M059J (cell line): ENCODE measurements at regions not wholly inside any gene's neighbourhood (a gene's known extent, or its start where the extent isn't known, plus 50 kb on each side); places are given as distances from the start of the nearest gene placed in this dataset.
"Not testable (repeated sequence)": the region's sequence is repeated elsewhere in the genome, so short reads cannot be mapped to it uniquely, and the experiment has no call there.

Experiments
- DNase-seq: peaks from one replicate; pipeline ENCODE4 v3.0.0-alpha.2; 2012; ENCODE audit warnings: low read depth

DNA sequence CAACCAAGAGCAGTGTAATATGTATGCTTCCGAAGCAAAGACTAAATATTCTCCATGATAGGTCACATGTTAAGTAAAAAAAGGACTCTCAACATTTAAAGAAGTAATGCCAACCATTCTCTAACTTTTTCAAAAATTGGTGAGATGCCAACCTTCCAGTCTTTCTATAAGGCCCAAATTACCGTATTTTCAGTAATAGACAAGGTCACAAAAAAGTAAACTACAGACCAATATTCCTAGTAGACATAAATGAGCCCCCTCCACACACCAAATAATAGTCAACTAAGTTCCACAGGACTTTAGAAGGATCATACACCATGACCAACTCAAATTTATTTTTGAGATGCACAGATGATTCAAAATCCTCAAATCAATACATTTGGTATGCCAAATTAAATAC, 867.4 kb downstream of the TMEM121 start:
- no peak for DNase-seq

DNA sequence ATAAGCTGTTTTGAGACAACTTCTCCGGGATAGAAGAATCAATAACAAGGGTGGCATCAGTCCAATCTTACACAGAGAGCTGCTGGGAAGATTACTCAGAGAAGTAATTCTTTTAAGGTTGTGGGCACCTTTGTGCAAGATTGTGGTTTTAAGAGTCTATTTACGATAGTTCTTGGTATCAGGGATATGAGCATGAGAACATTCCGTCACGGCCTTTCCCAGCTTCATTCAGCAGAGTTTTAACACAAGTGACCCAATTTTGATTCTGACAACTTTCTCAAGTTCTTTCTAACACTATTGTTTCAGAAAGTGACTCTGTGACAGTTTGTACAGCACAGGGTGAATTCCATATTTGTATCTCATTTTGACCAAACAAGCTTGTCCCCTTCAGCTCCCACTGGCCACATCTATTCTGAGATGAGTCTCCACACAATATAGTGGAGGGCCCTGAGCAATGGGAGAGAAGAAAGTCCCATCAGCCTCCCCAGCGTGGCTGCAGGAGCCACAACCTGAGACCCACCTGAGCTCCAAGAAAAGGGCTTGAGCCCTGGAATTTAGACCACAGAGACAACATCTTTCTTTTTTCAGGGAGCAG, 869.2 kb downstream of the TMEM121 start:
- DNase-seq: no peak

DNA sequence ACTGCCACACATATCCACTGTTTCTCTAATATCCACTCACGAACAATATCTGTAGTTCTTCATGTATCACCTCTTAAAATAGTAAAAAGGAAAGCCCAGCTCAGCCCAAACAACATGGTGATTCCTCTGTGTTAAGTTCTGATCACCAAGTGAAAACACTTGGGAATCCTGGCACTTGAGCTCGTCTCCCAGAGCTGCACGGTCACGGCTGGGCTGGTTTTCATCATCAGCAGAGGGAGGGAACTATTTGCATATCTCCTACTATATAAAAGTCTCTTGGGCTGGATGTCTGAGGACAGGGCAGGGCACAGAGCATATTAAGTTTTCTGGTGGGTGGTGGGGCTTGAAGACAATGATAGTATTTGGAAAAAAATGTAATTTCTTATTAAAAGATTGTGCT, 870.6 kb downstream of the TMEM121 start:
- DNase-seq: no peak

DNA sequence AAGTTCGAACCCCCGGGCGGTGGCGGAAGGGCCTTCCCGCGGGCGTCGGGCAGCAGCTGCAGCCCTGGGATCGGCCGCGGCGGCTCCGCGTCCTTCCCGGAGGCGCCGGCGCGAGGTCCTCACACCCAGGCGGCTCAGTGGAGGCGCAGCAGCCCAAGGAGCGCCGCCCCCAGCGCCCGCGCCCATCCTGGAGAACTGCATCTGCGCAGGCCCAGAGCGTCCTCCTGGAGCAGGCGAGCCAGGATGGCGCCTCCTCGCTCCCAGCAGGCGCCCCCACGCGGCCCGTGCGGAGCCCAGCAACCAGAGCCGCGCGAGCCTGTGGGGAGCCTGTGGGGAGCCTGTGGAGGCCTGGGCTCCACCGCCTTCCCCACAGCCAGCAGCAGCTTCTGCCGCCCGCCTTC, 872.5 kb downstream of the TMEM121 start:
- DNase-seq: not testable (repeated sequence)

DNA sequence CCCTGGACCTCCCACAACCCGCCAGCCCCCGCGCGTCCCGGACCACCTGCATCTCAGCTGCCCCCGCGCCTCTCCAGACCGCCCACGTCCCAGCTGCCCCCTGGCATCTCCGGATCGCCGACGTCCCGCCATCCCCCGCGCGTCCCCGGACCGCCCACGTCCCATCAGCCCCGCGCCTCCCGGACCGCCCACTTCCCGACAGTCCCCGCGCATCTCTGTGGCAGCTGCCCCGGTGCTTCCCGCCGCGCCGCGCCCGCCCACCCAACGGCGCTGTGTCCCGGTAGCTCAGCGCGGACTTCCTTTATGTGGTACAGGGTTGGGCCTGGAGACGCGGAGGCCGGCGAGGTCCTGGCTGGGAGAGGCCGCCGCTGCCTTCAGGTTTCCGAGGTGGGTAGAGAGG, 874.9 kb downstream of the TMEM121 start:
- not testable (repeated sequence) for DNase-seq

DNA sequence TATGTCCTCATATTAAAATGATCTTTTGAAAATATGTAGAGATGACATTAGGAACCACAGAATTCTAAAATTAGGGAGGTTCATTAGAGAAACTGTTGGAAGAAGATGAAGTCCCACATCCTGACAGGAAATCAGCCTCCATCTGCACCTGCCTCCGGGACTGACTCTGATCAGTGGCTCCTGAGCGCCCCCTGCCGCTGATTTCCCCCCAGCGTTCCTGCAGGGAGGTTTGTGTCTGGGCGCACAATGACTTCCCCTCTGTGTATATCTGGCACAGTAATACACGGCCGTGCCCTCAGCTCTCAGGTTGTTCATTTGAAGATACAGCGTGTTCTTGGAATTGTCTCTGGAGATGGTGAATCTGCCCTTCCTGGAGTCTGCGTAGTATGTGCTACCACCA, 883.8 kb downstream of the TMEM121 start:
- DNase-seq: not testable (repeated sequence)

DNA sequence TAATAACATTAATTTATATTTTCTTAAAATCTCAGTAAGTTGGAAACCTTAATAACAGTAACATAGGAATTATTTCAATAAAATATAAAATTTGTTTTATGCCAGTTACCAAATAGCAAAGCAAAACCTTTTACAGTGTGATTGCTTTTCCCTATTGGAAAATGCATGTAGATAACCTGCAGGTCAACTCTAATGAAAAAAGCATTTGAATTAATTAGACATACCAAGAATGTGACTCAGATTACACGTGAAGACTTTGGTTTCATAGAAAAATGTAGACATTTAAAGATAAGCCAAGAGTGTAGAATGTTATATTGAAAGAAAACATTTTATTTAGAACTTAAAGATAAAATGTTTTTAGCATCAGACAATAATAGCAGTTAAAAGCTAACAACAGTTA, 888.1 kb downstream of the TMEM121 start:
- no peak for DNase-seq

DNA sequence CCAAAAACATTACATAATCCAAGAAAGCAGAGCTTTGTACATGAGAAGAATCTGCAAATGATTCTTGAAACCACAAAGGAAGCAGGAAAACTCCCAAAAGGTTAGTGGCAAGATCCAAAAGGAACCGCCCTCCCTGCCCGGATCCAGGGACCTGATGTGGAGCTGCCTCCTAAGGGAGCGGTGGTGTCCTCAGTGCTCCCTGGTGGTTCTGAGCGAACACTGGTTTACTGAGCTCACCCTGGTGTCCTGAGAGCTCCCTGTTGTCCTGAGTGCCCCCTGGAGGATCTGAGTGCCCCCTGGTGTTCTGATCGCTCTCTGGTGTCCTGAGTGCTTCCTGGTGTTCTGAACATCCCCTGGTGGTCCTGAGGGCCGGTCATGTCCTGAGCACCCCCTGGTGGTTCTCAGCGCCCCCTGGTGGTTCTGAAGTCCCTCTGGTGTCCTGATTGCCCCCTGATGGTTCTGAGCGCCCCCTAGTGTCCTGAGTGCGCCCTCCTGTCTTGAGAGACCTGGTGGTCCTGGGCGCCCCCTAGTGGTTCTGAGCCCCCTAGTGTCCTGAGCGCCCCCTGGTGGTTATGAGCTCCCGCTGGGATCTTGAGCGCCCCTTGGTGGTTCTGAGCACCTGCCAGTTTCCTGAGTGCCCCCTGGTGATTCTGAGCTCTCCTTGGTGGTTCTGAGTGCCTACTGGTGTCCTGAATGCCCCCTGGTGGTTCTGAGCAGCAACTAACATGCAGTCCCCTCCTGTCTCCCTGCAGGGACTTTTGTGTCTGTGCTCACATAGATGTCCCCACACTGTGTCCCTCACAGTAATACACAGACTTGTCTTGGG, 891.1 kb downstream of the TMEM121 start:
- peak; percentile 2 for DNase-seq

DNA sequence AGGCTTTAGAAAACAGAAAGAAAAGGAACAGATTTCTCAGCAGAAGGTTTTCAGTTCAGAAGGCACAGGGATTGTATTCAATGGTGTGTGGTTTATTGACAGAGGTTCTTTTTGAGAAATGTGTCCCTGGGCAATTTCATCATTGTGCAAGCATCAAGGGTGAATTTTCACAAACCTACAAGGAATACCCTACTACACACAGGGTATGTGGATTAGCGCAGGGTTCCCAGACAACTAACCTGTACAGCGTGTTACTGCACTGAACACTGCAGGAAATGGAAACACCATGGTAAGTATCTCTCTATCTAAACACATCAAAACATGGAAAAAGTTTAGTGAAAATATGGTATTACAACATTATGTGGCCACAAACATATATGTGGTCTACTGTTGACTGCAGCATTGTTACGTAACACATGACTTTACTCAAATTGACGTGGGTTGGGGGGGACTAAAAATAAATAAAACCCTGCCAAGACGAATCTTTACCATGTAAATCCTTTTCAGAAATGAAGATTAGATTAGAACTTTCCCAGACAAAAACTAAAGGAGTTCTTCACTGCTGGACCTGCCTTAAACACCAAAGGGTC, 893.1 kb downstream of the TMEM121 start:
- DNase-seq: no peak

DNA sequence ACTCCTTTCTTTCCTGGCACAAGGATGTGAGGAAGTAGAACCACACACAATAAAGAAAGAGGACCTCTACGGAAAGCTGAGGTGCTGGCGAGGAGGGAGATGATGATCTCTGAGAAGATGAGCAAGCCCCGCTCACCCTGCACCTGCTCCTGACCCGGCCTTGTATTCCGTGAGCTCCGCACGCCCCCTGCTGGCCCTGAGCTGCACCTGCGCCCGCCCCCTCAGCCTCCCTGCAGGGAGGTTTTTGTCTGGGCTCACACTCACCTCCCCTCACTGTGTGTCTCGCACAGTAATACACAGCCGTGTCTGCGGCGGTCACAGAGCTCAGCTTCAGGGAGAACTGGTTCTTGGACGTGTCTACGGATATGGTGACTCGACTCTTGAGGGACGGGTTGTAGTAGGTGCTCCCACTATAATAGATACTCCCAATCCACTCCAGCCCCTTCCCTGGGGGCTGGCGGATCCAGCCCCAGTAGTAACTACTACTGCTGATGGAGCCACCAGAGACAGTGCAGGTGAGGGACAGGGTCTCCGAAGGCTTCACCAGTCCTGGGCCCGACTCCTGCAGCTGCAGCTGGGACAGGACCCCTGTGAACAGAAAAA, 895.1 kb downstream of the TMEM121 start:
- DNase-seq: not testable (repeated sequence)

DNA sequence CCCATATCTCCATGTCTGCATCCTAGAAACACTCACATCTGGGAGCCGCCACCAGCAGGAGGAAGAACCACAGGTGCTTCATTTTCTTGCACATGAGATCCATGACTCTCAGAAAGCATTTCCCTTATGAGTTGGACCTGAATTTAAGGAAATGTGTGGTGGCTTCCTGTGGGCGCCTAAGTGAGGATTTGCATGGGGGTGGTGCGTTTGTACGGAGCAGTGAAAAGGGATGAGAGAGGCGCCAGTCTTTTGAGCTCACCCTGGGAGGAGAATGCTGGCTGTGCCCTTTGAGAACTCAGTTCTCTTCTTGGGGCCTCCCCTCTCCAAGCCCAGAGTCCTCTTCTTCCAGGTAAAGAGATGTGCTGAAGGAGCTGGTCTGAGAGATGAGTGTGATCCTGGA, 895.7 kb downstream of the TMEM121 start:
- no peak for DNase-seq

DNA sequence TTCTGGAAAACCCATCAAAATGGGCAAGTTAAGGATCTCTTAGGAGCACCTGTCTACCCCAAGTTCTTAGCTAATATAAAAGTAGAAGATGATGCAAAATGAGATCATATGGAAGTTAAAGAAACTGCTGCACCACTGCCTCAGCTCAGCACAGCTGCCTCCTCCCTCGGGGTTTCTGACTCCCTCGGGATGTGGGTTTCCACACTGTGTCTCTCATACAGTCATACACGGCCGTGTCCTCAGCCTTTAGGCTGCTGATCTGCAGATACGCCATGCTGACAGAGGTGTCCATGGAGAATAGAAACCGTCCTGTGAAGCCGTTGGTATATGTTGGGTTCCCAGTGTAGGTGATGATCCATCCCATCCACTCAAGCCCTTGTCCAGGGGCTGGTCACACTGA, 898.8 kb downstream of the TMEM121 start:
- DNase-seq: not testable (repeated sequence)

DNA sequence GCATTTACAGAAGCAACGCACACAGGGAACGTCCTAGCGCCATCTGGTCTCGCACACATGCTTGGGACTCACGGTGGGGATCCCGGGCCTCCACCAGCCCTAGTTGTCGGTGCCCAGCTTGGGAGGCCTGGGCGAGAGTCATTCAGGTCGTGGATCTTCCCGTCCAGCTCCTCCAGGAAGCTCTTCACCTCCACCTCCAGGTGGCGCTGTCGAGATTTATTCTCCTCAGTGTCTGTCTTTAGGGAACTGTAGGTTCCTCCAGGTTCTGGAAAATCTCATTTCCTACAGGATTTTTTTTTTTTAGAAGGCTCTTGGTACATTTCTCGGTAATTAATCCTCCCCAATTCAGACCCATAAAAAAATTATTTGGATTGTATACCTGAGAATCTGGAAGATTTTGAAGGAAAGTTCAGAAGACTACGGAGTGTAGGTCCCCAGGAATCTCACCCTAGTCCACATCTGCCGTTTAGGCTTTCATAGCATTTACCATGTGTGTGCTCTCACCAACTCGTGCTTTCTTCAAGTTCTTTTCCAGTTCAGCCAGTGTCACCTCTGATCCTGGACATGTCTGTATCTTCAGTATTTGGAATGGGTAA, 910.0 kb downstream of the TMEM121 start:
- peak; percentile 39 for DNase-seq

DNA sequence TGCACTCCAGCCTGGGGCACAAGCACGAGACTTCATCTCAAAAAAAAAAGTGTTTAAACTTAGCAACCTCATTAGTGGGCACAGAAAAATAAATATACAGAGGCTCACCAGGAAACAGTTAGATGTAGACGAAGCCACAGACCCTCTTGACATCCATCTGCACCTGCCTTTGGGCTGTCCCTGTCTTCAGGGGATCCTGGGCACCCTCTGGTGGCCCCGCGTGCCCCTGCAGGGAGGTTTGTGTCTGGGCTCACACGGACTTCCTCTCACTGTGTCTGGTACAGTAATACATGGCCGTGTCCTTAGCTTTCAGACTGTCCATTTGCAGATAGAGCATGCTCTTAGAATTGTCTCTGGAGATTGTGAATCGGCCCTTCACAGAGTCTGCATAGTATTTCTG, 916.5 kb downstream of the TMEM121 start:
- no peak for DNase-seq

DNA sequence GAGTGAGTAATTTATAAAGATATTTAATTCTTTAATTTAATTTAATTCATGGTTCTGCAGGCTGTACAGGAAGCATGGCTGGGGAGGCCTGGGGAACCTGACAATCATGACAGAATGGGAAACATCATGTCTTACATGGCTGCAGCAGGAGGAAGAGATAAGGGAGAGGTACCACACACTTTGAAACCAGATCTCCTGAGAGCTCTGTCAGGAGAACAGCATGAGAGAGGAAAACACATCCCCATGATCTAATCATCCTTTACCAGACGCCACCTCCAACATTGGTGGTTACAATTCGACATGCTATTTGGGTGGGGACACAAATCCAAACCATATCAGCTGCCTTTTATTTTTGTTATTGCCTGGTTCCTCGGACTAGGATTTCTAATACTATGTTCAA, 928.6 kb downstream of the TMEM121 start:
- no peak for DNase-seq

DNA sequence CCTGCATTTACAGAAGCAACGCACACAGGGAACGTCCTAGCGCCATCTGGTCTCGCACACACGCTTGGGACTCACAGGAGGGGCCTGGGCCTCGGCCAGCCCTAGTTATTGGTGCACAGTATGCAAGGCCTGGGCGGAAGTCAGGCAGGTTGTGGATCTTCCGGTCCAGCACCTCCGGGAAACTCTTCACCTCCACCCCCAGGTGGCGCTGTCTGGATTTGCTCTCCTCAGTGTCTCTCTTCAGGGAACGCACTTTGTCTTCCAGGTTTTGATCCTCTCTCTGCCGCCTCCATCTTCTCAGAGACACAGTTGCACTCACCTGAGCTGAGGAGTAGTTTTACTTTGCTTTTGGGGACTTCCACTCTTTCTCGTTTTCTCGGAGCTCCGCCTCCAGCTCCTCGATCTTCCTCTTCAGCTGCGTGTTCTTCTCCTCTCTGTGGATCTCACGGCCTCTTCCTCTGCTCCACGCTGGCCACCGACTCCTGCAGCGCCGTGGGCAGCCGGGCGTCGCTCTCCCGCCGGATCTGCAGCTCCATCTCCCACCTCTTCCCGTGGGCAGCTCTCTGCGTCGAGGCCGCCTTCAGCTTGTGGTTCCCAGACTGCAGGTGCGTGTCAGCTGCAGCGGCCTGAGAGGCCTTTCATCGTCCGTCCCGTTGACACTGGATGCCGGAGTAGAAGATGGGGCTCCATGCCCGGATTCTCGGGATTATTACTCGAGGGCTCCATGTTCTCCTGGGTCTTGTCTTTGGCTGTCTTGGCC, 933.8 kb downstream of the TMEM121 start:
- DNase-seq: peak; percentile 16

DNA sequence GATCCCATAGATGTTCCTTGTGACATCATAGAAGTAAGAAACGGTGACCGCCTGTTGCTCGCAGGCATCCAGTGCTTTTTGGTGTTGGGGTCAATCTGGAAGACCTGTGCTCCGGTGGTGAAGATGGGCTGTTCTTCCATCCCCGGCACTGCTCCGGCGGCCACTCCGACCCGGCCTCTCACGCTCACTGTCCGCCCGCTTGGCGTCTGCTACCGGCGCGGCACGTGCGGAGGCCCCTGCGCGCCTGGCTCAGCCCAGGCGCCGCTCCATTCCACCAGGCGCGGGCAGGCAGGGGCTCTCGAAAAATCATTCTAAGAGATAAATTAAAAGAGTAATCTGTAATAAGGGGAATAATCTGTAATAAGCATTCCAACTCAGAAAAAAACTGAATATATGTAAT, 934.5 kb downstream of the TMEM121 start:
- DNase-seq: no peak

DNA sequence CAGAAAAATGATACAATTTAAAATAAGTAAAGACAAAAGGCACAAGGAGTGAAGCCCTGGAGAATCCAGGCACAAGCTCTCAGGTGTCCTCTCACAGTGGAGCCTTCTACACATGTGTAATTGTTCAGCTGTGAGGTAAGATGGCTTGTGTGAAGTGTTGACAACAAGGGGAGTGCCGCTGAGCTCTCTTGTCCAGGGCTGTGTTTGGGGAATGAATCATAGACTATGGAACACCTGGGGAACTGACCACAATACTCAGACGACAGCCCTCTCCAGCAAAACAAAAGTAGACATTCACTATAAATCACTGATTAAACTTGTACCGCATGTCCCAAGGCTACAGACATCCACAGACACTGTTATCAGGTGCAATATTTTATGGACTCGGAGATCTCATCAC, 940.1 kb downstream of the TMEM121 start:
- peak; percentile 3 for DNase-seq

DNA sequence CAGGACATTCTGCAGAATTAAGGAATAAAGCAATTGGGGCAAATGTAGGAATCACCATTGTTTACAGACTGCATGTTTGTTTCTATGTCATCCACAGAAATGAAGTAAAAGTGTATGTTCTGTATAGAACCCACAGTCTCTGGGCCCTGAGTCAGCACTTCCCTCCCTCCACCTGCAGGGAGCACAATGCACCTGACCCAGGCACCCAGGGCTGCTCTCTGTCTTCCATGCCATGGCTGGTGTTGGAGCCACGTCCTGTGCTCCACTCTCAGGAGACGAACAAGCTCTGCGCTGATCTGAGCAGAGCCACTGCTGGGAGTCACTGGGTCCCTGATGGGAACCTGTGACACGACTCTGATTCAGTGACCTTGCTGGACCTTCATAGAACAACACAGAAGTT, 942.5 kb downstream of the TMEM121 start:
- DNase-seq: not testable (repeated sequence)

DNA sequence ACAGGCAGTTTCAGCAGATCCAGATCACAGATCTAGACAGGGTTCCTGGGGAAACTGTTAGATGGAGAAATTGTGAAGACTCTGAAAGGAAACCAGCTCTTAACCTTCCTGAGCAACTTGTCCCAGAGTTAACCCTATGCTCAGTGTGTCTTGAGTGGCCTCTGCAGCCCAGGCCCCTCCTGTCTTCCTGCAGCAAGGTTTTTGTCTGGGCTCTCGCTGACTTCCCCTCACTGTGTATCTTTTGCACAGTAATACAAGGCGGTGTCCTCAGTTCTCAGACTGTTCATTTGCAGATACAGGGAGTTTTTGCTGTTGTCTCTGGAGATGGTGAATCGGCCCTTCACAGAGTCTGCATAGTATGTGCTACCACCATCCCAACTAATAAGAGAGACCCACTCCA, 943.6 kb downstream of the TMEM121 start:
- DNase-seq: not testable (repeated sequence)

DNA sequence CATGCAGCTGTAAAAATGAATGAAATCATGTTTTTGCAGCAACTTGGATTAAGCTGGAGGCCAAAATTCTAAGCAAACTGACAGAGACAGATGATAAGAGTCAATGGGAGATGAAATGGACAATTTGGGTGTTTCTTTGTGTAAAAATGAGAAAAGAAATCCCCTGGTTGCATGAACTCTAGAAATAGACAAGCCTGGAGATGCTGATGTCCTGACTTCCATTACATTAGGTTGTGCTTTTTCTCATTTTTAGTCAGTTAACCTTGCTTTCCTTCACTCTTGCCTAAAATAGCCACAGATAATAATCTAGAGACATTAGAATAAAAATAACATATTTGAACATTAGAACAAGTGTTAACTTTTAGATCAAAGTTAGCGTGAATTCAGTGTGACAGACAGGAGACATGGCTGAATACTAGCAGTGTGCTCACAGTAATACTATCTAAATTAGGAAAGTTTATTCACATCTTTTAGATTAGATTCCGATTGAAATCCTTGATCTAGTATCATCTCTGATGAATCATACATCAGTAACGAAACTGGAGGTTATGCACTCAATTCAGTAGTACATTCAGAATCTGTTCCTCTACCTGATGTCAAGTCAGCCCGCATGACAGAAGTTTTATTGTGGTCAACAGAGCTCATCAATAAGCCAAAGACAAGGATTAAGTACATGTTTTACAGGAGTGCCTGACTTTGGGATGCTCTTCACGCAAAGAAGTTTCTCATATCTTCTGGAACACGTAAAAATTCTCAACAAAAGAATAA, 948.1 kb downstream of the TMEM121 start:
- DNase-seq: not testable (repeated sequence)
